ENCODE measurements at regions not wholly inside any gene's neighbourhood (a gene's known extent, or its start where the extent isn't known, plus 50 kb on each side); places are given as distances from the start of the nearest gene placed in this dataset.
"Not testable (repeated sequence)": the region's sequence is repeated elsewhere in the genome, so short reads cannot be mapped to it uniquely, and the experiment has no call there.

- WGBS: 73% methylated on average over 2 of the region's 2 CpGs
- Histone ChIP-seq H3K27me3 (ENCODE audit: control insufficient read depth in 4 of 4, insufficient read depth in 4 of 4, low read length in 3 of 4) (peaks cover 0 to 3% (median 0%) of the 10 kb centered on the region in 4 donors), H3K27ac (ENCODE audit: low read depth in 1 of 2, low read length in 2 of 2) (no peak overlapping the region), H3K4me3 (ENCODE audit: low read depth in 1 of 3, low read length in 3 of 3) (no peak overlapping the region), H3K36me3 (ENCODE audit: control insufficient read depth in 4 of 4, insufficient read depth in 3 of 4, low read depth in 1 of 4, low read length in 3 of 4) (no peaks in the 10 kb centered on the region), H3K9ac (ENCODE audit: low read depth in 1 of 2, low read length in 2 of 2) (no peak overlapping the region), H3K4me1 (ENCODE audit: control insufficient read depth in 4 of 4, insufficient read depth in 4 of 4, low read length in 3 of 4) (no peaks in the 10 kb centered on the region), H3K9me3 (ENCODE audit: control insufficient read depth in 4 of 4, low read length in 3 of 4) (no peaks in the 10 kb centered on the region)
- no peak for DNase-seq (ENCODE audit: low spot score)
- TF ChIP-seq ZBTB33 (IDR thresholded peaks at IDR 0.05) (no peak), RAD21 (IDR thresholded peaks at IDR 0.05) (no peak), JUND (IDR thresholded peaks at IDR 0.05) (no peak), REST (IDR thresholded peaks at IDR 0.05) (no peak), TAF1 (conservative IDR thresholded peaks at IDR 0.05) (no peak), GABPA (IDR thresholded peaks at IDR 0.05 in 1 of 2, conservative IDR thresholded peaks at IDR 0.05 in 1 of 2) (no peak), RXRA (IDR thresholded peaks at IDR 0.05) (no peak), HNF4G (IDR thresholded peaks at IDR 0.05) (no peak), NR2F2 (IDR thresholded peaks at IDR 0.05) (no peak), ATF3 (IDR thresholded peaks at IDR 0.05) (no peak), EGR1 (IDR thresholded peaks at IDR 0.05; ENCODE audit: low read depth in 2 of 2) (no peak), MAX (IDR thresholded peaks at IDR 0.05) (no peak), FOXA1 (IDR thresholded peaks at IDR 0.05) (no peak), SP1 (IDR thresholded peaks at IDR 0.05) (no peak), YY1 (IDR thresholded peaks at IDR 0.05) (no peak), CTCF (IDR thresholded peaks at IDR 0.05; ENCODE audit: low read depth, low read length, missing input control) (no peak), HNF4A (conservative IDR thresholded peaks at IDR 0.05) (no peak), FOXA2 (IDR thresholded peaks at IDR 0.05) (no peak)
Measured at GRCh38 chr2:209298601-209299000, 125.2 kb upstream of the MAP2 start.

GRCh38 chr2:209299478-209299877 is 124.4 kb upstream of the MAP2 start:
- H3K9me3 ChIP-seq (ENCODE audit: control insufficient read depth in 4 of 4, low read length in 3 of 4); H3K36me3 ChIP-seq (ENCODE audit: control insufficient read depth in 4 of 4, insufficient read depth in 3 of 4, low read depth in 1 of 4, low read length in 3 of 4); DNase-seq (ENCODE audit: low spot score); H3K4me3 ChIP-seq (ENCODE audit: low read depth in 1 of 3, low read length in 3 of 3); H3K9ac ChIP-seq (ENCODE audit: low read depth in 1 of 2, low read length in 2 of 2); H3K27ac ChIP-seq (ENCODE audit: low read depth in 1 of 2, low read length in 2 of 2); H3K27me3 ChIP-seq (ENCODE audit: control insufficient read depth in 4 of 4, insufficient read depth in 4 of 4, low read length in 3 of 4); H3K4me1 ChIP-seq (ENCODE audit: control insufficient read depth in 4 of 4, insufficient read depth in 4 of 4, low read length in 3 of 4): not testable (repeated sequence)
- 91% methylated on average over 11 of the region's 11 CpGs for WGBS

GRCh38 chr2:209300766-209301165 is 123.1 kb upstream of the MAP2 start:
- not testable (repeated sequence) for H3K9me3 ChIP-seq (ENCODE audit: control insufficient read depth in 4 of 4, low read length in 3 of 4); H3K27me3 ChIP-seq (ENCODE audit: control insufficient read depth in 4 of 4, insufficient read depth in 4 of 4, low read length in 3 of 4); H3K27ac ChIP-seq (ENCODE audit: low read depth in 1 of 2, low read length in 2 of 2); H3K4me3 ChIP-seq (ENCODE audit: low read depth in 1 of 3, low read length in 3 of 3); H3K4me1 ChIP-seq (ENCODE audit: control insufficient read depth in 4 of 4, insufficient read depth in 4 of 4, low read length in 3 of 4); DNase-seq (ENCODE audit: low spot score); H3K9ac ChIP-seq (ENCODE audit: low read depth in 1 of 2, low read length in 2 of 2); H3K36me3 ChIP-seq (ENCODE audit: control insufficient read depth in 4 of 4, insufficient read depth in 3 of 4, low read depth in 1 of 4, low read length in 3 of 4)
- 87% methylated on average over 9 of the region's 9 CpGs for WGBS
